Muscle of arm (tissue), 1 donor: ENCODE measurements at regions not wholly inside any gene's neighbourhood (a gene's known extent, or its start where the extent isn't known, plus 50 kb on each side); places are given as distances from the start of the nearest gene placed in this dataset.
A peak's percentile ranks its signal among the peaks of the same experiment; 100 is the strongest.
"Not testable (repeated sequence)": the region's sequence is repeated elsewhere in the genome, so short reads cannot be mapped to it uniquely, and the experiment has no call there.

ENCODE experiments used
- DNase-seq: peaks from one replicate; pipeline ENCODE4 v3.0.0-alpha.2; 2013

- DNase-seq: no peak
These were observed 277.1 kb upstream of the ECI2 start for GRCh38 chr6:4412488-4412887.

DNA sequence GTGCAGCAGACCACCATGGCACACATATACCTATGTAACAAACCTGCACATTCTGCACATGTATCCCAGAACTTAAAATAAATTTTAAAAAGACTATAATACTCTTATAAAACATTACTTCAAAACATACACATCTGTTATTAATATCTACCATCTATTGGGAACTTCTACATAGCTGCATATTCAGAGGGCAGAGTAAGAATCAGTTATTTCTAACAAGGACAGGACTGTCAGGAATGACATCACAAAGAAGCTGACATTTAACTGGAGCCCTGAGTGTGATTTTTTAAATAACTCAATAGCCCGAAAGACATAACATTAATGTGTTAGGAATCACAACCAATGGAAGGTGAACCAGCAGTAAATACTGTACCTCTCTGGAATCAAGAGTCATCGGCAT lies 276.7 kb upstream of the ECI2 start:
- DNase-seq: no peak

DNA sequence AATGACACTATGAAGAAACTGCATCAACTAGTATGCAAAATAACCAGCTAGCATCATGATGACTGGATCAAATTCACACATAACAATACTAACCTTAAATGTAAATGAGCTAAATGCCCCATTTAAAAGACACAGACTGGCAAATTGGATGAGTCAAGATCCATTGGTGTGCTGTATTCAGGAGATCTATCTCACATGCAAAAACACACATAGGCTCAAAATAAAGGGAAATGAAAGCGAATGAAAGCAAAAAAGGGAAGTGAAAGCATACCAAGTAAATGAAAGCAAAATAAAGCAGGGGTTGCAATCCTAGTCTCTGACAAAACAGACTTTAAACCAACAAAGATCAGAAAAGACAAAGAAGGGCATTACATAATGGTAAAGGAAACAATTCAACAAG lies 272.3 kb upstream of the ECI2 start:
- not testable (repeated sequence) for DNase-seq

GRCh38 chr6:4405621-4406212 lies 270.3 kb upstream of the ECI2 start:
- DNase-seq: no peak

DNA sequence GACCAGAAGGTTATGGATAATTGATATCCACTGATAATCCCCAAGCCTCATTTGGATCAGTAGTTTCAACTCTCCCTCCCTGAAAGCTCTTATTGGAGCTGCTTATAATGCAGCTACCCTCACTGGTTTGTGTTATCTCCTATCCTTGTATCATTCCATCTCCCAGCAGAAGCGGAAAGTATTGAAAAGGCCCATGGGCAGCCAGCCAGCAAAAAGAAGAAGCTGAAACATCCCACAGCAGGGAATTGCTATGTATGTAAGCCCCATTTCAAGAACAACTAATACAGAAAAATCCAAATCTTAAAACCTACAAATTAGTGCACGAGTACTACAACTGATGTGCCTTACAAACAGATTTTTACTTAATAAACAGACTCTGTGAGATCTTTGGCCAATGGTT lies 269.0 kb upstream of the ECI2 start:
- DNase-seq: peak; percentile 46

GRCh38 chr6:4403828-4404227 lies 268.5 kb upstream of the ECI2 start:
- DNase-seq: no peak

GRCh38 chr6:4403023-4403752 lies 267.8 kb upstream of the ECI2 start:
- DNase-seq: no peak

DNA sequence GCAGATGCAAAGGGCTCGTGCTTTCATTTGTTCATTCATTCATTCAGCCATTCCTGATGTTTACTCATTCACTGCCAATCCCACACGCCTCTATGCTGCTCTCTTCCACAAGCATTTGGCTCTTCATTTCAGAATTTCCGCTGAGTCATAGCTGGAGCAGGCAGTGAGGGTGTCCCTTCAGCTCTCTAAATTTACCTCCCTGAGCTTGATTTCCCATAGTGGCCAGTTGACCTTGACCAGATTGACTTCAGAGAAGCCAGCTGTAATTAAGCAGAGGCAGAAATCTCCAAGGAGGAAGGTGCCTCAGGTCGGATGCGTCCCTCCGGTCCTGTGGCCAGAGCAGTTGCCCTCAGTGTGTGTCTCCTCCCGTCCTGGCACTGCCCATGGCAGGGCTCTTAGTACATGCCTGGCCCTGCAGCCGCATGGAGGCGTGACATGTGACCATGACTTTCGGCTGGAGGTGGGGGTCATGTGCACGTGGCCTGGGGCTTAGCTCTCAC lies 267.2 kb upstream of the ECI2 start:
- peak; percentile 67 for DNase-seq

- DNase-seq: no peak
These were observed 266.3 kb upstream of the ECI2 start for GRCh38 chr6:4401408-4402368.

- no peak for DNase-seq
These were observed 264.3 kb upstream of the ECI2 start for GRCh38 chr6:4399656-4400055.

DNA sequence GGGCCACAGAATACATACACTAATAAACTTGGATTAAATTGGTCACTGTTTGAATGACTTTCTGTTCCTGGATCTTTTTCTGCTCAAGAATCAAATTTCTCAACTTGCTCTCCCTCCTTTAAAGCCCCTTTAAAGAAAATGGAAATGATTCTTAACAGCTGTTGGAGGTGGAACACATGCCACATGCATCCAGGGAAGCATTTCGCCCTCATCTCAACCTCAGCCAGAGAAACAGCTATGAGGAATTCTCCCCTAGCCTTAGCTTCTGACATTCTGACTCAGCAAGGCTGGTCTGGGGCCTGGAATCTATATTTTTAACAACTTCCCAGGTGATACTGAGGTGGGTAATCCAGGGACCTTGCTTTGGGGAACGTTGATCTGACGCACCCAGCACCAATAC lies 263.4 kb upstream of the ECI2 start:
- no peak for DNase-seq

GRCh38 chr6:4397307-4397706 lies 261.9 kb upstream of the ECI2 start:
- no peak for DNase-seq

DNA sequence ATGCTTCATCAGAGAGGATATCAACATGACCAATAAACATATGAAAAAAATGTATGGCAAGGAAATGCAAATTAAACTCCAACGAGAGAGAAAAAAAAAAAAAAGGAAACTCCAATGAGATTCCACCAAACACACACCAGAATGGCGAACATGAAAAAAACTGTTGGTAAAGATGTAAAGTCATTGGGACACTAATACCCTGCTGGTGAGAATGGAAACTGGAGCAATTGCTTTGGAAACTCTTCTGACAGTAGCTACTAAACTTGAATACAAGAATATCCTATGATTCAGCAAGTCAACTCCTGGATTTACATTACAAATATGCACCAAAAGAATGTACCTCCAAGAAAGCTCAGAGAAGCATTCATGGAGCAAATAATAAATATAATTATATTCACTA lies 260.7 kb upstream of the ECI2 start:
- DNase-seq: no peak

DNA sequence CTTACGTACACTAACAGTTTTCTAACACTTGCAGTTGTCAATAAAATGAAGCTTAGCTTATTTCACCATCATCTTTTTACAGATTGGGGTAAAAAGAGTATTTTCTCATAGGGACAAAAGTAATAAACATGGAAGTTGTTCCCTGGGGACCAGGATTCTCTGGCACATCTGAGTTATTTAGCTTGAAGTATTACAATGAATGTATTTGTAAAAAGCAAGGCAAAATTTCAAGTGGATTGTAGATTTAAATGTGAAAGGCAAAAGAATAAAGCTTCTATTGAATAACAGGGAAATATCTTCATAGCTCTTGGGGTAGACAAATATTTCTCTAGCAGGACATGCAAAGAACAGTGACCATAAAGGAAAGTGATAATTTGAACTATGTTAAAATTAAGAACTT lies 260.0 kb upstream of the ECI2 start:
- DNase-seq: no peak

DNA sequence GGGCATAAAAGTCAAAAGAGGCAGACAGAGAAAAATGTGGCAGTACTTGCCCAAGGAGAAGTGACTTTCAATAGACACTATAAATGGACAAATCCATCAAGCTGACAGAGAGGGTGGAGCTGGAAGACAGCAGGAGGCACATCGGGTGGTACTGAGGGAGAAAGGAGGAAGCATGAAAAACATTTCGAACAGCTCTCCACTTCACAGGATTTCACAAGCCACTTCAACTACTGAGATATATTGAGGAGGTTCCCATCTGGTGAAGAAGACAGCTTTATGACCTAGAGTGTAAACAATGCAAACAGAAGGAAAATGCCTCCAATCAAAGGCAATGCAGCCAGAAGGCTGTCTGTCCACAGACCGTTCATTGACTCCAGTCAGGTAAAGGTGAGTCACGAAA lies 259.4 kb upstream of the ECI2 start:
- DNase-seq: no peak

GRCh38 chr6:4388675-4389074 lies 253.3 kb upstream of the ECI2 start:
- no peak for DNase-seq

DNA sequence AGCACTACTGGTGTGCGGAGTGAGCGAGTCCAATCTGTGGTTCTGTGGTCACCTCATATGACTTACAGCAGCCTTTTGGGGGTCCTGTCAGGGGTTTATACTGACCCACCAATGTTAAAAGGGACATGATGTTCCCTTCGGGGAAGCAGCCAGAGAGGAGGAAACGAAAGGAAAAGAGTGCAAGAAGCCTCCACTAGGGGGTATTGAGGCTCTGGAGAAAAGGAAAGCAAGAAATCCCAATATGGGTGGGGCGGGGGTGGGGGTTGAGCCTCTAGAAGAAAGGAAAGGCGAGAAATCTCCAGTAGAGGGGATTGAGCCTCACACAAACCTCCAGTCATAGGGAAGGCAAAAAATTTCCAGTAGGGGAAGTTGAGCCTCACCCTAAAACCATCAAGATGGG lies 249.3 kb upstream of the ECI2 start:
- DNase-seq: no peak

DNA sequence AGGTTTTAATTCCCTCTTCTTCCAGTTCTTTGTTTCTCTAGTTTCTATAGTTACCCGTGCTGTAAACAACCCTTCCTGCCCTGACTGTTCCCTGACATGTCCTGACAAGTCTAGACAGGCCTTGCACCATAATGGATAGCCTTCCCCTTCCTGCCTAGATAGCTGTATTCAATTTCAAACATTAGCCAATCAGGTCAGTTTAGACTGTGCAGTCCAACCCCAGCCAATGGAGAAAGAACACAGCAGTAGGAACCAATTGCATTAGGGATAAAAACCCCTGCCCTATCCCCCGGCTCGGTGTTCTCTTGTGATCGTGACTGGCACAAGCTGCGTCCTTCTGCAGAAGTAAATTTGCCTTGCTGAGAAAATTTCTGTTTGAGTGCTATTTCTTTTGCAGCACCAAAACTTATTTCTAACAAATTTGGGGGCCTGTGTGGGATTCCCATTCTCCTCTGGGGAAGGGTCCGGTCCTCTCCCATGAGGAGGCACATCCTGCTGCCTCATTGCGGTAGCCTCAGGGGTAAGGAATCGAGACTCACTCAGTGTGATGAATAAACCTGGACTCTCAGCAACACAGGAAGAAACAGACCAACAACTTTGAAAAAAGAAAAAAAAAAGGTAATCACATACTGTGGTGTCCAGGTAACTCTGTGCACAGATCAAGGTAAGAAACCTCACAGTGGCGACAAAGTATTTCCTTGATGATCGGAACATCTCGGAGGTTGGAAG lies 248.7 kb upstream of the ECI2 start:
- no peak for DNase-seq

GRCh38 chr6:4382362-4382853 lies 247.0 kb upstream of the ECI2 start:
- no peak for DNase-seq

- DNase-seq: no peak
These were observed 246.0 kb upstream of the ECI2 start for GRCh38 chr6:4381381-4381780.

- DNase-seq: no peak
These were observed 245.5 kb upstream of the ECI2 start for GRCh38 chr6:4380881-4381281.

DNA sequence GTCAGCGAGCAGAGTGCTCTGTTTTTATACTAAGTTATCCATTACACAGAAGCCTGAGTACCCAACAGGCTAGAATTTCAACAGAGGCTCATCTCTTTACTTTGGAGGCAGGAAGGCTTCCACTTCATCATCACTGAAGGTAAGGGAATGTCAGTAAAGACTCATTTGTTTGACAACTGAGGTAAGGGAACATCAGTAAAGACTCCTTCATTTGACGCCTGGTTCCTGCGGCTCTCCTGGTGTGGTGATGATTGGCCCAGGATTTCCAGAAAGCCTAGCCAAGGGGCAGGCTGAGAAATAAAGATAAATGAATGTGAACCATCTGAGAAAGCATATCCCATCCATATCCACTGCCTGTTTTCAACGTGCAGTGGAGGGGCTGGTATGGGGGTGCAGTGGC lies 244.6 kb upstream of the ECI2 start:
- DNase-seq: no peak
